ENCODE measurements at regions not wholly inside any gene's neighbourhood (a gene's known extent, or its start where the extent isn't known, plus 50 kb on each side); places are given as distances from the start of the nearest gene placed in this dataset.

GRCh38 chr14:104436741-104437701, 142.5 kb upstream of the C14orf180 start:
- TF ChIP-seq, protein P1, sequence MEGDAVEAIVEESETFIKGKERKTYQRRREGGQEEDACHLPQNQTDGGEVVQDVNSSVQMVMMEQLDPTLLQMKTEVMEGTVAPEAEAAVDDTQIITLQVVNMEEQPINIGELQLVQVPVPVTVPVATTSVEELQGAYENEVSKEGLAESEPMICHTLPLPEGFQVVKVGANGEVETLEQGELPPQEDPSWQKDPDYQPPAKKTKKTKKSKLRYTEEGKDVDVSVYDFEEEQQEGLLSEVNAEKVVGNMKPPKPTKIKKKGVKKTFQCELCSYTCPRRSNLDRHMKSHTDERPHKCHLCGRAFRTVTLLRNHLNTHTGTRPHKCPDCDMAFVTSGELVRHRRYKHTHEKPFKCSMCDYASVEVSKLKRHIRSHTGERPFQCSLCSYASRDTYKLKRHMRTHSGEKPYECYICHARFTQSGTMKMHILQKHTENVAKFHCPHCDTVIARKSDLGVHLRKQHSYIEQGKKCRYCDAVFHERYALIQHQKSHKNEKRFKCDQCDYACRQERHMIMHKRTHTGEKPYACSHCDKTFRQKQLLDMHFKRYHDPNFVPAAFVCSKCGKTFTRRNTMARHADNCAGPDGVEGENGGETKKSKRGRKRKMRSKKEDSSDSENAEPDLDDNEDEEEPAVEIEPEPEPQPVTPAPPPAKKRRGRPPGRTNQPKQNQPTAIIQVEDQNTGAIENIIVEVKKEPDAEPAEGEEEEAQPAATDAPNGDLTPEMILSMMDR (IDR thresholded peaks at IDR 0.05) = no peak
- no peak for TF ChIP-seq ZFX (IDR thresholded peaks at IDR 0.05; ENCODE audit: borderline replicate concordance)

All from 22Rv1 (cell line).